ENCODE measurements at regions not wholly inside any gene's neighbourhood (a gene's known extent, or its start where the extent isn't known, plus 50 kb on each side); places are given as distances from the start of the nearest gene placed in this dataset.

DNA sequence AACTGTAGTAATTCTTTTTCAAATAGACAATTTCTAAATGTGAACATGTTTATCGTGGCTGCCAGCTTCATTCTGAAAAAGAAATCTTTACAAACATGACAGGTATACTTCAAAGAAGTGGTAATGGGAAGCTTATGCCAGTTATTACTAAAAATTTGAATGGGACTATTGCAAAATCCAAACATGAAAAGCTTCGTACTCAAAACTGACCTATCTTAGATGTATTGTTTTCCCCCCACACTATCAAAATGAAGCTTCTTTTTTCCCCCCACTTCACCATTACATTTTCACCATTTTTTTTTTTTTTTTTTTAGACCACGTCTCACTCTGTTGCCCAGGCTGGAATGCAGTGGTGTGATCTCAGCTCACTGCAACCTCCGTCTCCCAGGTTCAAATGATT, 50.4 kb upstream of the SERTAD2 start:
- no peak for DNase-seq

DNA sequence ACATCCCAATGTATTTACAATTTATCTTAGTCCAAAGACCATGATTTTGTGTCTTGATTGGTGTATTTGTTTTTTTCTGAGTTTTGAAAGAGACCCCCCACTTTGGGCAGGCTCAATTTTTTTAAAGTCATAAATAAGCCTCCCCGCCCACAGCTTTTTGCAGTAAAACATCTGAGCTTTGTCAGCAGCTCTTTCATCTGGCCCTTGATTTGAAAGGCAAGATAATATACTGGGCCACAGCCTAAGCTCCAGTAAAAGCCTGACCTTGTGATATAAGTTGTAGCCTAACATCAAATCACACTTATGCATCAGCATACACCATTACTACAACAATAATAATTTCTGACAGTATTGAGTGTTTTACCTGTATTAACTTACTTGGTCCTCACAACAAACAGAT, 51.3 kb upstream of the SERTAD2 start:
- DNase-seq = no peak

DNA sequence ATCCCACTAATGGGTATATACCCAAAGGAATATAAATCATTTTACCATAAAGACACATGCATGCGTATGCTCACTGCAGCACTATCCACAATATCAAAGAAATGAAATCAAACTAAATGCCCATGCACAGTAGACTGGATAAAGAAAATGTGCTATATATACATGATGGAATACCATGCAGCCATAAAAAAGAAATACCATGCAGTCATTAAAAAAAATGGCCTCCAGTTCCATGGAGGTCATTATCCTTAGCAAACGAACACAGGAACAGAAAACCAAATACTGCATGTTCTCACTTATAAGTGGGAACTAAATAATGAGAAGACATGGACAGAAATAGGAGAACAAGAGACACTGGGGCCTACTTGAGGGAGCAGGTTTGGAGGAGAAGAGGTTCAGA, 53.6 kb upstream of the SERTAD2 start:
- no peak for DNase-seq

DNA sequence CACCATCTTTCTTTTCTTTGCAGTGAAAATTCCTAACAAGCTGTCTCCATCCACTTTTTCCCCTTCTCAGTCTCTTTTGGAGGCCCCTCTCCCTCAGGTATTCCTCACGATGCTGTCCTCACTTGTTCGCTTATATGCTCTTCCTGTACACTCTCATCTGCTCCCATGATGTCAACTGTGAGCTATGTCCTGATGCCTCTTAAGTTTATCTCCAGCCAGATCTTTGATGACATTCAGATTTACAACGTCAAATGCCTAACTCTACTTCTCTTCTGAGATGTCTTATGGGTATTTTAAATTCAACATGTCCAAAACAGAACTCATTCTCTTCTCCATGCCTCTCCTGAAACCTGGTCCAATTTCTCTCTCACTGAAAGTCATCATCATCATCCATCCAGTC, 55.1 kb upstream of the SERTAD2 start:
- no peak for DNase-seq

DNA sequence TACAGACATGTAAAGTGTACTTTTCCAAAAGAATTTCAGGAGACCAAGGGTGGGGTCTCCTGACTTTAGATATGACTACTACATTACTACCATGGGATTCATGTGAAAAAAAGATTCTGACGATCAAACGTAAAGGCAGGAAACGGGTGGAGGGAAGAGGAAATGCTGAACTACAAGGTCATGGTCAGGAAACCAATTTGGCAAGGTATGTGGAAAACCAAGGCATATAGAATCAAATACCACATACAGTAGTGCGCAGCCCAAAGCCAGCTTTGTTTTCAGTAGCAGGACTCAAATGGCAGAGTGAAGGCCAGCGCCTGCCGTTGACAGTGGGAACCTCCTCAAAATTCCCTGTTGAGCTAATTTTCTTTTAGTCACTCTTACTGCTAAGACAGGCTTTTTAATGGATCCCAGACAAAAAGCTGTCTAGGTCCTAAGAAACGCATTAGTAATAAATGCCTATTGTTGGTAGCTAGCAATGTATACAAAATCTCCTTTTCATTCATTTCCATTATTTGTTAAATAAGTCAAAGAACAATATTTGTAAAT, 57.6 kb upstream of the SERTAD2 start:
- DNase-seq = peak in 1 of 2 donors; percentile 8

DNA sequence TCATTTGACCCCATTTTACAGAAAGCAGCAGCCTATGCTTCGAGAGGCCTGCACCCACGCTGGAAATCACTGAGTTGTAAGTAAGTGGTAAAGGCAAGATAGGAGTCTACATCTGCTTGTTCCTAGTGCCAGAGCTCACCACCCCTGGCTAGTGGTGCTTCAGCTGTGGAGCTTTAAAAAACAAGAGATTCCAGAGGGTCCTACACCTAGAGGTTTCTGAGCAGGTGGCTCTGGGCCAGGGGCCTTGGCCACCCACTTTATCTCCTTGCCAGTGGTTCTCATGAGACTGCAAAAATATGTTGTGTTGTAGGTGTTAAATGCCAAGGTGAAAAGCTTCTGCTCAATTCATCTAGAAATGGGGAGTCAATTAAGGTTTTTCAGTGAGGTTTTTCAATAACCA, 60.0 kb upstream of the SERTAD2 start:
- no peak for DNase-seq

DNA sequence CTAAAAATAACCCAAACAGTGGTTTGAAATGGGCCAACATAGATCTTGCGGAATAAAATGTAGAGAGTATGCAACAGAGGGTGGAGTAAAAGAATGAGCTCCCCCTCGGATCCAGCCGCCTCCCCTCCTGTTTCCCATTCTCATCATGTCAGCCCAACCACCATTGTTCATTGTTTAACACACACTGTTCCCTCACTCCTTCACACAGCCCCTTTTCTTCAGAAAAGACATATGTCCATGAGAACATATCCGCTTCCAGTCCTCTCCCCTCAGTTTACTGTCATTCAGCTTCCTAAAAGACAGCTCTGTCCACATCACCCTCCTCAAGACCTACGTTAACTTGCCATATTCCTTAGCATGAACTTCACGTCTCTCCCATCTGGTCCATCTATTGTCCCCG, 62.9 kb upstream of the SERTAD2 start:
- DNase-seq = no peak

DNA sequence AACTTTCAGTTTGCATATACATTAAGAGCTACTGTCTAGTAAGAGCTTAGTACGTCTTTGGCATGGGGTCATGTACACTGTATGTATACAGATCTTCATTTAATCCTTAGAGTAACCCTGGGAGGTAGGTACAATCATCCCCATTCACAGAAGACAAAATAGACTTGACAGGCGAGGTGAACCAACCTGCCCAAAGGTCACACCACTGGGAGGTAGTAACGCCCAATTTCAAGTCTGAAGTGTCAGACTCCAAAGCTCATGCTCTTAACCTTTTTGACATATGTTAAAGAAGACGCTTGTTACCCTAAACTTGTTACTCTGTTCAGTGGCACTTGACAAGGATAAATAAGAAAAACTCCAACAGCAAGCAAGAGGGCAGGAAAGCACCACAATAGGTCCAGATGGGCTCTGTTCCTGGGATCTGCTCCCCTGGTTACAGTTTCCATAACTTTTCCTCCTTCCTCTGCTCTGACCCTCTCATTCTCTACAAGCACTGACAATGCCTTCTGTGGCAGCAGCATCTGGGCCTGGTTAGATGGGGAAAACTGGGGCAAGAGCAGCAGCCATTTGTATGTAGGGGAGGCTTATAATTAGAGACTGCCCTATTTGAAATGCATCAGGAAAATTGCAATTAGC, 64.7 kb upstream of the SERTAD2 start:
- DNase-seq = no peak

DNA sequence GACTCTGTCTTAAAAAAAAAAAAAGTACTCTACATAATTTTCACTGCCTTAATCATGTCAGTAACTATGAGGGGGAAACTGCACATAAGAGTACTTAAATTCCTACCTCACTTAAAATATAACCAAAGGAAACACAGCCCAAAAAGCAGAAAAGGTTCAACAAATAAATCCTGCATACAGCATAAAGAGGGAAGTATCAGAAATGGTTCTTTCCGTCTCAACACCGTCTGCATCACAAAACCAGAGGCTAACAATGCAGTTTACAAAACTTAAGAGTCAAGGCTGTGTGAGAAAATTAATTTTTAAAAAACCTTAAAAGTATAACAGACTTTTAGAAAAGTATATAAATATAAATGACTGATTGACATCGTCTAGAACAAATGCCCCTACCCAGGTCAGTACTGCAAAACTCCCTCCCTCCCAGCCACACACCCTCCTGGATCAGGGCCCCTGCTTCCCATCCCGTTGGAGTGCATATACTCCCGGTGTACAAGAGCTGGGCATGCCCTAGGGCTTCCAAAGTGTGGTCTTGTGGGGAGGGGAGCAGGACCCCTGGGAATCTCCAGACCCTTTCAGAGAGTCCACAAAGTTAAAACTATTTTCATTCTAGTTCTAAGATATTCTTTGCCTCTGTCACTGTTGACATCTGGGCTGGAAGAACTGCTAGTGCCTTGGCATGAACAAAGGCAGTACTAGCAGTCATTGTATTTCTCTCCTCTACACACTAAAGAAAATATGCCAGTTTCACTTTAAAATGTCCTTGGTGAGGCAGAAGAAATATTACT, 67.0 kb upstream of the SERTAD2 start:
- DNase-seq = no peak

DNA sequence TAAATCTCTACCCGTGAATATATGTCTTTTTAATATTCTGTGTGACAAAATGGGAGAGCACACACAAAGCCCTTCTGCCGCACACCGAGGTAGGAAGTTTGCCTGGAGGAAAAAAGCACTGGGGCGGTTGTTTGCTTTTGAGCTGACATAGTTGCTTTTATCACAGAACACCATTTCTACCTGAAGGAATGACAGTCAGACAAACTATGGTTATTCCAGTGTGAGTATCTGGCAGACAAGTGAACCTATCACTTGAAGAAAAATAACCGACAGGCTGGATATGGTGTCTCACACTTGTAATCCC, 67.6 kb upstream of the SERTAD2 start:
- no peak for DNase-seq

DNA sequence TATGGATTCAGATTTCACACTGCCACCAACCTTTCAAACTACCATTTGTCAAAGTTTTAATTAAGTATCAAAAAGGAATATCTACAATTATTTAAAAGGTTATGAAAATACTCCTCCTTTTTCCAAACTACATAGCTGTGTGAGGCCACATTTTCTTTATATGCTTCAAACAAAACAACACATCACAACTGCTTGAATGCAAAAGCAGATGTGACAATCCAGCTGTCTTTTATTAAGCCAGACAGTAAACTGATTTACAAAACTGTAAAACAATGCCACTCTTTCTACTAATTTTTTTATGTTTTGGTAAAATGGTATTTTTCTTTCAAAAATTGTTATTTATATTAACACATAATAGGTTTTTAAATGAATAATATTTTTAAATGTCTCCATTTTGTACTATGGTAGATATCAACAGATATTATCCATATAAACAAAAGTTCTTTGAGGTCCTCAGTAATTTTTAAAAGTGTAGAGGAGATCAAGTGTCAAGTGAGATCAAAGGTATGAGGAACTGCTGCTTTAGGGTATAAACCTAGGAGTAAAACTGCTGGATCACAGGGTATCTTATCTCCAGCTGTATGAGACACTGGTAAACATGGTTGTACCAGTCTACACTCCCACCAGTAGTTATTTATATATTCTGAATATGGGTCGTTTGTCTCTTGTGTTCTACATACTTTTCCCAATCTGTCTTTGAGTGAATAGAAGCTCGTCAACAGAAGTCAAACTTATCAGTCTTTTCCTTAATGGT, 68.8 kb upstream of the SERTAD2 start:
- DNase-seq = no peak

DNA sequence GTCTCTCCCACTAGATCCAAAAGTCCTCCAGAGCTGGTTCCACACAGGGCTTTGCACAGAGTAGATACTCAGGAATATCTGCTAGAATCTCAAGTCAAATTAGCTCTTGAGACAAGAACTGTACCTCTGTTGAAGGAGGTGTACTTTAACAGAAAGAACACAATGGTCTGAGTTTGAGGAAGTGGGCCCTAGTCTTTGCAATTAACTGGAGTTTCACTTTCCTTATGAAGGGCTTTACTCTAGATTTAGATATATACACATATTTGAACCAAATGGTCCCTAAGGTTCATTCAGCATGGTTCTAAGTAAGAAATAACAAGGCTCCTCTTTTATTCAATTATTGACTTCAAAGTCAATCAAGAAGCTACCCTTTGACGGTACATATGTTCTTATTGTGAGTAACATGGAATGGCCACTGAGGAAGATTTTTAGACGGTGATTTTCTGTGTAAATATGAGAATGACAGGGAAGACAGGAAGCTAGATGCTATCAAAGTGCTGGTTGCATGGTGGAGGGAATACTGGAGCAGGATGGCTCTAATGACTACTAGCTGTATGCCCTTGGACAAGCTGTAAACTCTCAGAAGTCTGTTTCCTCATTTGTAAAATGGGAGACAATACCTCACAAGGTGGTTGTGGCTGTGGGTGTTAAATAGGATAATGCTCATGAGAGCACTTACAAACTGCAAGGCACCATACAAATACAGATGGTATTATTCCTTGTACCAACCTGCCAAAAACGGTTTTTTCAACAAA, 73.5 kb upstream of the SERTAD2 start:
- DNase-seq = peak in 1 of 2 donors; percentile 55

DNA sequence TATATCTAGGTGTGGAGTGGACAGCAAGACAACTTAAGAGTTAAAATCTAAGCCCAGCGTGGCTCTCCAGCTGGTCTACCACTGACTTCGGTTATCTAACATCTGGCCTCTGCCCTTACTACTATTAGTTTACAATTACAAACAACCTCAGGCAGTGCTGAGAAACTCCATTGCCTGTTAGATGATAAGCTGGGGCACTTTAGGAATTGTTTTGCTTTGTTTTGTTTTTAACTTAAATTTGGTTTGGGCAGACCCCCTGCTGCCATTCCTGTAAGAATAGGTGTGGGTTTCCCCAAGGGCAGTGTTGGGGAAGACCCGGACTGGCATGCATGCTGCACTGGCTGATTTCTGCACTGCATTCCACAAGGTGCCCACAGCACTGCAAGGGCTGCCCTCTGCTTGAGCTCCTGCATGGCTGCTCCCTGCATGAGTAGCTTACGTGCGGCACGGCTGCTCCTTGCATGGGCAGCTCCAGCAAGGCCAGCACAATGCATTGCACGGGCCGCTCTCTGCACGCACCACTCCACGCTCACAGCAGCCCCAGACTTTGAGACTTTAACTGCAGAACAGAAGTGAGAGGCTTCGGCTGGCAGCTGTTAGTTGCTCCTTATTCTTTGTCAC, 74.2 kb upstream of the SERTAD2 start:
- no peak for DNase-seq

DNA sequence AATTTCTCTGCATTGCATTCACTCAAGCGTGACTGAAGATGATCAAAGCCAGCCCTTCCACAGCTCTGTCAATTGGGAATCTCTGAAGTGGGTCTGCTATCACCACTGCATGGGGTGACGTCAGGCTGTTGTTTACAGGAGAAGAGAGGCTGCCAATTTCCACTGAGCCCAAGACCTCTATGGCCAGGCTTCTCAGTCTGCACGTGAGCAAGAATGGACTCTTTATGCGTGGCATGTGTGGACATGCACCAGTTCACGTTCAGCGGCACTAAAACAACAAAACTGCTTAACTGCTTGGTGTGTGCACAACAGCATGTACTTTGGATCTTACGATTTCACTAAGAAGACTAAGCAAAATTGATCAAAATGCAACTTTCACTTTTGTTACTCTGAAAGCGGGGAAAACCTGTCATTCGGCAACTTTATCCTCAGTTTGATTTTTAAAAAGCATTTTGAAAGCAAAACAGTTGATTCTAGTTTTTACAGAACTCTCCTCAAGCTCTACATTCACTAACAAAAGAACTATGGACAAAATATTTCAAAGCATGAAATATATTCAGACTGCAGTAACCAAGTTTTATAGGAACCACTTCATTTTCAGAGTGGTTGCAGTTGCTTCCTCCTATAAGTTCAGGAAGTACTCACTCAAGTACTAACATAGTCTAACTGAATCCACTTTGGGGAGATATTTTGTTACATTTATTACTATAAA, 77.0 kb upstream of the SERTAD2 start:
- DNase-seq = peak; percentile 42 to 63

DNA sequence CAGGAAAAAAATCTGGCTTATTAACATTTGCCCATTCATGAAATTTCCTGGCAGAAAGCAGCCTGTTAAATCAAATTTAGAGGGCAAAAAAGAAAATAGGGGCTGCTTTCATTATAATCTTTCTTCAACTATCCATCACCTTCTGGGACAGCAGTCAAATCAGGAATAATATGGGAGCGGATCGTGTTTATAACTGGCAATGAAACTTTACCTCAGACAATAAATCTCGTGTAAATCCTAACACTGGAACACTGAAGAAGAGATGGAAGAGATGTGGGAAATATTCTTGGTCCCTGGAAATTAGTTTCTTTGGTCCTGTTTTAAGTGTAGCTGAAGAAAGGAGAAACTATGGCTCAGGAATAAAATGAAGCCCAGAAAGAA, 77.5 kb upstream of the SERTAD2 start:
- no peak for DNase-seq

DNA sequence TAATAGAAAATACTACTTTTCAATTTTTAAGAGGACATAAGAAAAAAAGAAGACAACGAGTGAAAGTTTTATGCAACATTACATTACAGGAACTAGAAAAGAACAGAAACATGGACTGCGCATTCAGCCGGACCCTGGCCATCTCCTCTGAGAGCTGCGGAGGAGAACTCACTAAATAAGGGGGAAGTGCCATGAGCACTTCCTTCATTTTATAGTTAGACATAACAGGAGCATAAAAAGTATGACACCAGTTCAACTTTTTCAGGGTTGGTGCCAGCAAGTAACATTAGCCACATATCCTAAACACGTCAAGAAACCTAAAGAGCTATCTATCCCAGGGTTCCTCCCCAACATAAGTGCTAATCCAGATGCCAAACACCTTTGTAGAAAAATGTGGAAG, 78.0 kb upstream of the SERTAD2 start:
- DNase-seq = peak in 1 of 2 donors; percentile 34

DNA sequence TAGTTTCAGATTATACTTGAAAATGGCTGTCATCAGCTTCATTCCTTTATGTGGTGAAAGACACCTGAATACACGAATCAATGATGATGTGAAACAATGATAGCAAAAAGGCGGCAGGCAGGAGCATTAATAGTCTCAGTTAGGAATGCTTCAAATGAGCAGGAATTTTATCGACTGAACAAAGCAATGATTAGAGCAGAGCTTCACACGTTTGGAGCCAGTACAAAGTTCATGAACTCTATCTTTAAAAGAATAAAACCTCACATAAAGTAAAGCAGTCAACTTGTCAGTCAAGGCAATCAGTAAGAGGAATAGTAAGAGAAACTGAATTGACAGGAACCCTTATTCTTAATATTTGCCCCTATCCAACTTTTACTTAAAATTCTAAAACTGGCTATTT, 78.4 kb upstream of the SERTAD2 start:
- DNase-seq = no peak

DNA sequence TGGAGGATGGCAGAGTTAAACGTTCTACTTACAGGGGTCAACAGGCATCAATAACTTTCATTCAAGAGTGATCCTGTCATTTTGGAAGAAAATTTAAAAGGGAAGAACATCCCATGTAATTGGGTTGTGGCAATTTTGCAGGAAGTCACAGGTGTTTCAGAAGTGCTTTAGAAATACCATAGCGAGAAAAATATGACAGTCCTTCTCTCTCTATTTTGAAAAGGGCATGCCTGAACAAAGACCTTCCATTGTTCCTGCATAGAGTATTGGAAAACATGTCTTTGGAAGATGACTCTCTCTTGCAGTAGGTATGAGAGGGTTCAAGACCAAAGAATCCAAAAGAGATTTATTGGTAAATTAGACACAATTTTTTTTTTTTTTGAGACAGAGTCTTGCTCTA, 81.8 kb upstream of the SERTAD2 start:
- DNase-seq = no peak

DNA sequence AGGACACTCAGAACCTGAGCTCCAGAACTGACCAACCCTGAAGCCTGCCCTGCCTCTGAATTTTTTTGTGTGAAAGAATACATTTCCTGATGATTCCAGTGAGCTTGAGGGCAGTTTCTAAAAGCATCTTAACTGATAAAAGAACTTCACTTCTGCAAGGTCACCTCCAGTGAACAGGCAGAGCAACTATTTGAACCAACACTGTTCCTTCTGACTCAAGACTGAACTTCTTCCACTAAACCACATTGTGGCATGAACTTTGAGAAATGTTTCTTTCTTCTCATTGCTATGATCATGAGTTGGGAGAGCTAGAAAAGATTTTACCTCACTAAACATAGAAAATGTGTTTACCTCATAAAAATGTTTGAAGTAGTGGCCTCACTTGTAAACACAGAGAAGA, 83.8 kb upstream of the SERTAD2 start:
- DNase-seq = no peak

DNA sequence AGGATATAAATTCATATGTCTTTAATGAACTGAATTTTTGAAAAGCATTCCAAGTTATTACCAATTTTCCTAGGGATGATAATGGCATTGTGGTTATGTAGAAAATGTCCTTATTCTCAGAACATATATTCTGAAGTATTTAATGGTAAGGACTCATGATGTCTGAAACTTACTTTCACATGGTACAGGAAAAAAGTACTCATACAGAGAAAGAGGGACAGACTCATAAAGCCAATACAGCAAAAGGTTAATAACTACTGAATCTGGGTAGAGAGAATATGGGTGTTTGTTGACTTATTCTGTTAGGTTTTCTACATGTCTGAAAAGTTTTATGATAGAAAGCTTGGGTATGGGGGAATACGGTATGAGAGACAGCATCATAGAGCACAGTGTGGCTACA, 84.3 kb upstream of the SERTAD2 start:
- no peak for DNase-seq

DNA sequence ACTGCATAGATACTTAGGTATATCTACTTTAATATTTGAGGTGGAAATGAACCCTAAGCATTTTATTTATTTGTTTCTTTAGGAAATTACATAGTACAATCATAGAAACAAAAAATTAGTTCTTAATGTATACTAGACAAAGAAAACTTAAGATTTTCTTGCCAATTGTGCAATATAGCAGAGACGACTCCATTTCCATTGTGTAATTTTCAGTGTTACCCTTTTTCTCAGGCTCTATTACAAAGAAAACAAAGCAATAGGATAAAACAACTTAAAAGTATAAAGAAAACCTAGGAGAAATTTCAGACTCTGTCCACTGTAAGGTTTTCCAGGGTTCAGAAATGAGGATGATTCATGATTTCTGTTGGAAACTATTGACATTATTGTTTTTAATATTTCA, 89.0 kb upstream of the SERTAD2 start:
- no peak for DNase-seq

DNA sequence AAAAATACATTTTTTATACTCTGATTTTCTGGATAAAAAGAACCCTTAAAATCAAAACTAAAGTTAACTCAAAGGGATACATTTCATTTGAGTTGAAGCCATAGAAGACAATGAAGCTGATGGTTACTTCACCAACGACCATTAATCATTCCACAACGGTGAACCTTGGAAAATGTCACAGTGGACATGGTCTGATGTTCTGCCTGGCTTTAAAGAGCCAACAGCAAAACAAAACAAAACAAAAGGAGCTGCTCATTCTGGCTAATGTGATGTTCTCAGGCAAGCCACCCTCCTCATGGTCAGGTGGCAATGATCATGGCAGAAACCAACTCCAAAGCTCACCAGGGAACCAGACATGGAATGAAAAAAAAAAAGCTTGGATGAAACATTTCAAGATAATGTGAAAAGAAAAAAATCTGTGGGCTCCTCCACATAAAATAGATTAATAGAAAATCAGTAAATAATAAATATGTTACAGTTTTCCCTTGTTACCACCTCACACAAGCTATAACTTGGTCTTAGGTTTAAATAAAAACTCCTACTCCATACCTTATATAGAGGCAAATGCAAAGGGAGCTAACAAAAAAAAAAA, 90.1 kb upstream of the SERTAD2 start:
- DNase-seq = no peak
